GM10248 (cell line): ENCODE measurements at regions not wholly inside any gene's neighbourhood (a gene's known extent, or its start where the extent isn't known, plus 50 kb on each side); places are given as distances from the start of the nearest gene placed in this dataset.

Source experiments
- CTCF ChIA-PET: fragments of 300-600 bp; sonication (Branson Sonifier 250); formaldehyde crosslinking; extraction: SDS; loops from one replicate; lab custom pipeline; 2021; ENCODE audit warnings: antibody characterized with exemption; lab: Yijun Ruan, JAX
- POLR2A ChIA-PET: fragments of 350-650 bp; sonication (Branson Sonifier 250); formaldehyde crosslinking; extraction: SDS; loops from one replicate; lab custom pipeline; 2020; ENCODE audit warnings: antibody characterized with exemption; lab: Yijun Ruan, JAX
- DNase-seq: peaks from one replicate; pipeline ENCODE4 v3.0.0; 2012; ENCODE audit errors: extremely low spot score
- TF ChIP-seq, protein P1 (sequence below): IDR thresholded peaks from 2 replicates; pipeline ENCODE4 v1.5.1; 2012; ENCODE audit warnings: mild to moderate bottlenecking, low read depth; ENCODE audit errors: extremely low read depth, missing control alignments, control extremely low read depth

- TF ChIP-seq, protein P1, sequence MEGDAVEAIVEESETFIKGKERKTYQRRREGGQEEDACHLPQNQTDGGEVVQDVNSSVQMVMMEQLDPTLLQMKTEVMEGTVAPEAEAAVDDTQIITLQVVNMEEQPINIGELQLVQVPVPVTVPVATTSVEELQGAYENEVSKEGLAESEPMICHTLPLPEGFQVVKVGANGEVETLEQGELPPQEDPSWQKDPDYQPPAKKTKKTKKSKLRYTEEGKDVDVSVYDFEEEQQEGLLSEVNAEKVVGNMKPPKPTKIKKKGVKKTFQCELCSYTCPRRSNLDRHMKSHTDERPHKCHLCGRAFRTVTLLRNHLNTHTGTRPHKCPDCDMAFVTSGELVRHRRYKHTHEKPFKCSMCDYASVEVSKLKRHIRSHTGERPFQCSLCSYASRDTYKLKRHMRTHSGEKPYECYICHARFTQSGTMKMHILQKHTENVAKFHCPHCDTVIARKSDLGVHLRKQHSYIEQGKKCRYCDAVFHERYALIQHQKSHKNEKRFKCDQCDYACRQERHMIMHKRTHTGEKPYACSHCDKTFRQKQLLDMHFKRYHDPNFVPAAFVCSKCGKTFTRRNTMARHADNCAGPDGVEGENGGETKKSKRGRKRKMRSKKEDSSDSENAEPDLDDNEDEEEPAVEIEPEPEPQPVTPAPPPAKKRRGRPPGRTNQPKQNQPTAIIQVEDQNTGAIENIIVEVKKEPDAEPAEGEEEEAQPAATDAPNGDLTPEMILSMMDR: no peak
- DNase-seq: no peak
- CTCF ChIA-PET: no interaction called here
- POLR2A ChIA-PET: no interaction called here
These were observed 415.8 kb downstream of the PREX1 start for GRCh38 chr20:48411919-48412522.

- POLR2A ChIA-PET: no interaction called here
- no peak for DNase-seq
- CTCF ChIA-PET: interaction anchor here (0.8 to 1.9 kb wide), 3 partner anchors 8 to 209 kb away, joined by 3 to 5 read pairs (median 4); no protein-coding TSS in a partner anchor
These were observed 416.6 kb downstream of the PREX1 start for GRCh38 chr20:48411245-48411644.

GRCh38 chr20:48409055-48409615 is 418.7 kb downstream of the PREX1 start:
- POLR2A ChIA-PET: no interaction called here
- CTCF ChIA-PET: interaction anchor here (1.5 to 1.9 kb wide), 2 partner anchors 10 to 211 kb away, joined by 5 read pairs; no protein-coding TSS in a partner anchor
- TF ChIP-seq, protein P1: no peak
- DNase-seq: no peak

More at GRCh38 chr20:48411245-48411644, 416.6 kb downstream of the PREX1 start:
- TF ChIP-seq, protein P1: no peak

DNA sequence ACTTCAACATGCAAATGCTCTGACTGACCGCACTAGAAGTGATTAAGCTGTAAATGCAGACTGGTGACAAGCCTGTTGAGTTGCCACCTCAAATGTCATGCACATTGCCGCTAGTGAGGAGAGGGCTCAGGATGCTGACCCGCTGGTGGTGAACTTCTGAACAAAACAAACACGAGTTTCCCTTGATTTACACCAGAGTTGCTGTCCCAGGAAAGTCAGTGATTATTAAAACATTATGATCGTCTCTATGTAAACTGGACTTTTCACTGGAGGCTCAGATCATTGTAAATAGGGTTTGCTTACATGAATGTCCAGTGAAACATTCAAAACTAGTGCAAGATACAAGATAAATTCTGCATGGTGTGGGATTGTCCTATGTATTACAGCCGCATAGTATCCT is 420.1 kb downstream of the PREX1 start:
- POLR2A ChIA-PET: no interaction called here
- TF ChIP-seq, protein P1: no peak
- no peak for DNase-seq
- CTCF ChIA-PET: no interaction called here

DNA sequence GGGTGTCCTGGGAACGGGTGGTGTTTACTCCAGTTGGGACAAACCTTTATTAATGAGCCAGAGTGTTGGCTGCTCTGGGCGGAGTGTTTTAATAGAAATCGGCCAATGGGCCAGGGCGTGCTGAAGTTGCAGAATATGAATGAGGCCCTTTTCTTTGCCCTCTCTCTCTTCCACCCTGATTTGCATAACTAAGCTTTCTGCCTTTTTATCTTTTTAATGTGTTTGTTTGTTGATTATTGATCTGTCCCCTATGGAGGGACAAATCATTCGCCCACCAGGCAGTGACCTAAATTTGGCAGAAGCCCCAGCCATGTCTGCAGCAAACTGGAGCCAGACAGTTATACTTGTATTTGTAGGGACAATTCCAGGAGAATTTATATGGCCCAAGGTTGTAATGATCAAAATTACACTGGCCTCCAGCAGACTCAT is 420.9 kb downstream of the PREX1 start:
- TF ChIP-seq, protein P1: no peak
- ChIA-PET POLR2A (no interaction called here), CTCF (no interaction called here)
- DNase-seq: no peak

DNA sequence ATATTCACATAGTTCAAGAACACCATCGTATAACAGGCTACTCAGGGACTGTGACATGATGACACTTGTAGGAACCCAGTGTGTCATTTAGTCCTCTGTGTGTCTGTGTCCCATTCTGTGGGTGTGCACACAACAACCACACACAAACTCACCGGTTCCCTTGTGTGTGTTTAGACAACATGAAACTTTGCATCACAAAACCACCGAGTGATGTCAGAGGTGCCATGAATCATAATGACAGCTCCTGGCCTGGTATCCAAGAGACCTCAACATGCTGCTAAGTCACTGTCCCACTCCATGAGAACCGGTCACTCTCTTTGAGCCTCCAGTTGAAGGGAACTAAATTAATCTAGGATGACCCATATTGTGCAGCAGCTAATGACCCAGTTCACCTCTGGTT is 421.3 kb downstream of the PREX1 start:
- DNase-seq: no peak
- CTCF ChIA-PET: no interaction called here

More for the DNA sequence above, 421.3 kb downstream of the PREX1 start:
- POLR2A ChIA-PET: no interaction called here
- TF ChIP-seq, protein P1: no peak
